Sciatic nerve (tissue), 2 donors: ENCODE measurements at regions not wholly inside any gene's neighbourhood (a gene's known extent, or its start where the extent isn't known, plus 50 kb on each side); places are given as distances from the start of the nearest gene placed in this dataset.
A peak's percentile ranks its signal among the peaks of the same experiment; 100 is the strongest.

ENCODE experiments used
- ATAC-seq: fragments of 200-7000 bp; cut with Tn5 transposase; one replicate; pipeline ENCODE4 v1.9.1; 2020; ENCODE audit warnings: mild to moderate bottlenecking, moderate library complexity
- DNase-seq: peaks from one replicate; pipeline ENCODE4 v3.0.0-alpha.2; 2020; ENCODE audit warnings: low spot score
- intact Hi-C: fragments of 100-400 bp; cut with DNase I; formaldehyde crosslinking; loops from one replicate; pipeline ENCODE4 v1.14.2; 2022
- donor health status: DM: no; HTN: no; CAD: no.
- donor health status: DM: no; HTN: no; CAD: no.

GRCh38 chr15:39362821-39363561, 217.9 kb upstream of the THBS1 start:
- DNase-seq (no peak), ATAC-seq (no peak)
- intact Hi-C loops: no loop called here

GRCh38 chr15:39363761-39364586, 216.9 kb upstream of the THBS1 start:
- DNase-seq: no peak
- intact Hi-C loops: no loop called here
- ATAC-seq: peak; percentile 72

GRCh38 chr15:39364721-39365120, 216.2 kb upstream of the THBS1 start:
- DNase-seq (no peak), ATAC-seq (no peak)
- intact Hi-C loops: no loop called here

GRCh38 chr15:39365161-39365560, 215.7 kb upstream of the THBS1 start:
- DNase-seq: no peak
- no peak for ATAC-seq
- intact Hi-C loops: no loop called here

GRCh38 chr15:39365873-39366272, 215.0 kb upstream of the THBS1 start:
- intact Hi-C loops: no loop called here
- no peak for DNase-seq
- ATAC-seq: no peak

- ATAC-seq (peak; percentile 52), DNase-seq (no peak)
- intact Hi-C loops: no loop called here
Observed at GRCh38 chr15:39367596-39367995, 213.3 kb upstream of the THBS1 start.

GRCh38 chr15:39369768-39370167, 211.1 kb upstream of the THBS1 start:
- ATAC-seq (no peak), DNase-seq (no peak)
- intact Hi-C loops: no loop called here

GRCh38 chr15:39376371-39376909, 204.4 kb upstream of the THBS1 start:
- DNase-seq (no peak), ATAC-seq (peak; percentile 38)
- intact Hi-C loops: no loop called here

- no peak for DNase-seq
- no peak for ATAC-seq
- intact Hi-C loops: loop anchor here (10.0 kb wide), 1 partner anchor 1647 kb away; no protein-coding TSS in a partner anchor
Observed at GRCh38 chr15:39381517-39381916, 199.4 kb upstream of the THBS1 start.

GRCh38 chr15:39388118-39388517, 192.8 kb upstream of the THBS1 start:
- ATAC-seq (no peak), DNase-seq (no peak)
- intact Hi-C loops: loop anchor here (10.0 kb wide), 1 partner anchor 1653 kb away; no protein-coding TSS in a partner anchor

GRCh38 chr15:39391230-39391629, 189.6 kb upstream of the THBS1 start:
- DNase-seq (no peak), ATAC-seq (no peak)
- intact Hi-C loops: no loop called here

- DNase-seq: no peak
- ATAC-seq: no peak
- intact Hi-C loops: no loop called here
Observed at GRCh38 chr15:39392469-39393047, 188.3 kb upstream of the THBS1 start.

- intact Hi-C loops: no loop called here
- no peak for ATAC-seq
- no peak for DNase-seq
Observed at GRCh38 chr15:39393575-39394335, 187.1 kb upstream of the THBS1 start.

- ATAC-seq: no peak
- intact Hi-C loops: no loop called here
- DNase-seq: no peak
Observed at GRCh38 chr15:39394496-39394895, 186.4 kb upstream of the THBS1 start.

- DNase-seq (no peak), ATAC-seq (no peak)
- intact Hi-C loops: loop anchor here (1.0 kb wide), 1 partner anchor 42 kb away; no protein-coding TSS in a partner anchor
Observed at GRCh38 chr15:39396979-39397615, 183.8 kb upstream of the THBS1 start.

GRCh38 chr15:39397883-39398282, 183.0 kb upstream of the THBS1 start:
- no peak for ATAC-seq
- intact Hi-C loops: loop anchor here (1.0 kb wide), 1 partner anchor 43 kb away; no protein-coding TSS in a partner anchor
- no peak for DNase-seq

GRCh38 chr15:39399600-39399999, 181.3 kb upstream of the THBS1 start:
- ATAC-seq (no peak), DNase-seq (no peak)
- intact Hi-C loops: no loop called here

- no peak for ATAC-seq
- no peak for DNase-seq
- intact Hi-C loops: no loop called here
Observed at GRCh38 chr15:39400002-39400401, 180.9 kb upstream of the THBS1 start.
